ENCODE measurements at regions not wholly inside any gene's neighbourhood (a gene's known extent, or its start where the extent isn't known, plus 50 kb on each side); places are given as distances from the start of the nearest gene placed in this dataset.
"Not testable (repeated sequence)": the region's sequence is repeated elsewhere in the genome, so short reads cannot be mapped to it uniquely, and the experiment has no call there.

DNA sequence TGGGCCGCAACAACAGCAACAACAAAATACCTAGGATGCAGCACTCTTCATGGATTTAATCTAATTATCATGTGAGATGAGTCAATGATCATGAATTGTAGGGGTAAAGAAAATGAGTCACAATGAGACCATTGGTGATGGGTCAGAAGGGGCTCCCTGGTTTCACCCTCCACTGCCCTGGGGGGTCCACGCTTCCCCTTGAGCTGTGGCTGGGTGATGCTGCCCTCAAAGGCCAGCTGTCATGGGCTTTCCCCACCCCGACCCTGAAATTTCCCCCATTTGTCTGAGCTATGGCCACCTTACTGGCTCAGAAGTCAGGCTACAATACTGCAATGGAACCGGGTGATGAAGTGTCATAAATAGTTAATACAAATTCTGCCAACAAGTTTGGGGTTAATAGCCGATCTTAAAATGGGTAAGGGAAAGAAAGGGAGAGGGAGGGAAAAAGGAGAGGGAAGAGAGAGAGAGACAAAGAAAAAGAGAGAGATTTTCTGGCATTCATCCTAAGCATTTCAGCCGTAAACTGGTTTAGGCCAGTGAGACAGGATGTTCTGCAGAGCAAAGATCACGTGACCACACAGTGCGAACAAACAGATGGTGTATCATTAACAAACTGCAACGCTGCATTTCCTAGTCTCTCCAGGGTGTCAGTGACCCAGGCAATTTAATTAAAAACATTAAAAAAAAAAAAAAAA, 143.4 kb upstream of the ERRFI1 start:
- no peak for DNase-seq (ENCODE audit: low read depth, low spot score)

DNA sequence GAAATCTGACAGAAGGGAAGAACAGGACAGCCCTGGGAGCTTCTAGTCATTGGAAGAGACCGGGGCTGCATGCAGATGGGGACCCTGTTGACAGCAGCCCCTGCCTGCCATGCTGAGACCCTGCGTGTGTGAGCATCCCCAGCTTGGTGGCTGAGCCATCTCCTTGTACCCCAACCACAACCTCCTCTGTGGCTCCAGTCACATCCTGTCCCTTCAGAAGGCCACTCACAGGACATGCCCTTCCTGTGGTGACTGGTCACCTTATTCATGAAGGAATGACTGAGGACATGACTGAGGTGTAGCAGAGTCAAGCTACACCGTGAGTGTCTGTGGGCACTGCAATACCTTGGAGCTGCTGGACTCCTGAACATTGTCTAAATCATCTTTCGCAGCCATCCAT, 141.8 kb upstream of the ERRFI1 start:
- no peak for DNase-seq (ENCODE audit: low read depth, low spot score)

DNA sequence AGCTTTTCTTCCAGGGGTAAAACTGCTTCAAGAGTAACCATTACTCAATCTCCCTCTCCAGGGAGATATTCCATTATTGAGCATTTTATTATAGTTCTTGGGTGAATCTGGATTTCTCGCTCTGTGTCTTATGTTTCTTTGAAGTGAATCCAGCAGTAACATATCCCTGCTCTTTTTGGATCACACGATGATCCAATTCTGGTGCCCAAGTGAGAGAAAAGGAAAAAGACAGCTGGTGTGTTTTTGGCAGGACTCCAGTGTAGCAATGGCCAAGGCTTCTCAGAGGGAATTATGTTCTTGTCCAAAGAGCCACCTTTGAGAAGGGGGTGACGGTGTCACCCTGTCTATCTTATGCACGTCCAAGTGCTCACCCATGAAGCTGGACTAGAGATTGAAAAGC, 140.3 kb upstream of the ERRFI1 start:
- no peak for DNase-seq (ENCODE audit: low read depth, low spot score)

DNA sequence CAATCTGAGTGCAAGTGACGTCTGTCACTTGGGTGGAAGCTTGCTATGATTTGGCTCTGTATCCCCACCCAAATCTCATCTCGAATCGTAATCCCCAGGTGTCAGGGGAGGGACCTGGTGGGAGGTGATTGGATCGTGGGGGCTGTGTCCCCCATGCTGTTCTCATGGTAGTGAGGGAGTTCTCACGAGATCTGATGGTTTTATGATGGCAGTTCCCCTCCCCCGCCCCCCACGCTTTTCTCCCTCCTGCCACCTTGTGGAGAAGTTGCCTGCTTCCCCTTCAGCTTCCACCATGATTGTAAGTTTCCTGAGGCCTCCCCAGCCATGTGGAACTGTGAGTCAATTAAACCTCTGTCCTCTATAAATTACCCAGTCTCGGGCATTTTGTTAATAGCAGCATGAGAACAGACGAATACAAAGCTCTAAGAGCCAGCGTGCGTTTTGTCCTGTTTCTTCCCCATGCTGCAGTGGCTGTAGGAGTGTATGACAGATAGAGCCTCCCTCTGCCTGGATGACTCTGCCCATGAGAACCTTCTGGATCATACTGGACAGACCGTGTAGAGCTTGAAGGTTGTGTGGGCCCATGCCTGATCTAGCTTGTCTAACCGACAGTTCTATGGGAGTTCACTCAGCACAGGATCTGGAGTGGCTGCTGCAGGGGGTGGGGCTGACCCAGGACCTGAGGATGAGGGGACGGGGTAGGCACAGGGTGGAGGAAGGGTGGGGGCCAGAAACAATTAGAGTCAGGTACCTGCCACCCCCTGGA, 139.7 kb upstream of the ERRFI1 start:
- no peak for DNase-seq (ENCODE audit: low read depth, low spot score)

DNA sequence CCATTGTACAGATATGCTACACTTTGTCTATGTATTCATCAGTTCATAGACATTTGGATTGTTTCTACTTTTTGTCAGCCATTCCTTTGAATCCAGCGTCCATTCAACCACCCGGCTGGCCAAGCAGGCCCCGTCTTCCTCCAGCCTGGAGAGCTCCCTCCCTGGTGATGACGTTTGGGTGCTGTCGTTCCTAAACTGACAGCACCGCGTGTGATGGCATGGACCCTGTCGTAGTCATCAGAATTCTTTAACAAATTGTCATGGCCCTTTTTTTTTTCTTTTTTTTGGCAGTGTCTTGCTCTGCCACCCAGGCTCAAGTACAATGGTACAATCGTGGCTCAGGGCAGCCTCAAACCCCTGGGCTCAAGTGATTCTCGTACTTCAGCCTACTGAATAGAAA, 138.6 kb upstream of the ERRFI1 start:
- DNase-seq (ENCODE audit: low read depth, low spot score), result no peak

DNA sequence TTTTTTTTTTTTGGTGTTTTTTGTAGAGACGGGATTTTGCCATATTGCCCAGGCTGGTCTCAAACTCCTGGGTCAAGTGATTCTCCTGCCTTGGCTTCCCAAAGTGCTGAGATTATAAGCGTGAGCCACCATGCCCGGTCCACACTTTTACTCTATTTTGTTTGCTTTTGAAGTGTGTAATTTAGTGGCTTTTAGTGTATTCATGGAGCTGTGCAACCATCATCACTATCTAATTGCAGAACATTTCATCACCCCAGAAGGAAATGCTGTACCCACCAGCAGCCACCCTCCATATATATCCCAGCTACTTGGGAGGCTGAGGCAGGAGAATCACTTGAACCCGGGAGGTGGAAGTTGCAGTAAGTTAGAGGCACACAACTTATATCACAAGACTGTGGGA, 136.9 kb upstream of the ERRFI1 start:
- no peak for DNase-seq (ENCODE audit: low read depth, low spot score)

DNA sequence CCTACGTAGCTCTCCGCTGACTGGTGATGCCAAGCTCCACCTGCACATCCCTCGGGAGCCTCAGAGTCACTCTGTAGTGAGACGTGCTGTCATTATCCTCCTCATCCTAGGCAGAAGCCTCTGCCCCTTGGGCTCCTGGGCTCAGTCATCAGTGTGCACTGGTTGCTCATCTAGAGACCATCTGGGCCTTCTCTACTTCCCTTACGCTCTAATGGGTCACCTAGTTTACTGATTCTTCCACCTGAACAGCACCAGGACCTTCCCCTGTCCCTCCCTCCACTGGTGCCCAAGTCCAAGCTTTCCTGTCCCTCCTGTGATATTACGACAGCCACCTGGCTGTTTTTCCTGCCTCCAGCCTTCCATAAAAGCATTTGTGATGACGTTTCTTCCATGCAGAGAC, 136.1 kb upstream of the ERRFI1 start:
- no peak for DNase-seq (ENCODE audit: low read depth, low spot score)

DNA sequence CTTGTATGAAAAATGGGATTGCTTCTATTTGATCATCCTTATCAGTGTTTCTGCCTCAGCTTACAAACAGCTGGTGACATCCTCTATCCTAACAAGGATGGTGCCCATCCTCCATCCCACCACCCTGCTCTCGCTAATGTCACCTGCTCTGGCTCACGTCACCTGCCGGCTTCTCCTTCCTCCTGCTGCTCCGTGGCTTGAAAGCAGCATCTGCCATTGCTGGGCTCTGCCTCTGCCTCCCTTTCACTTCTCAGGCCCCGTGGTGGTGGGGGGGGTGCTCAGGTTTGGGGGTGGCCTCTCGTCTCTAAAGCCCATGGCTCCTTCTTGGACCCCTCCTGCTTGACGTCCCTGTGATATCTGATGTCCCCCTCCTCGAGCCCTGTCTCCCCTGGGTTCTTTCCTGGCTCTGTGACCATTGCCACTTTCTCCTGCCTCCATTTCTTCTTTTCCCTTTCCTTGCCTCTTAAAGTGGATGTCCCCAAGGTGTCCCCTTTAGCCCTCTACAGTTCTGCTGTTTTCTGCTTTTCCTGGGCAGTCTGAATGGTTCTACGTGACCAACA, 135.5 kb upstream of the ERRFI1 start:
- DNase-seq (ENCODE audit: low read depth, low spot score), result no peak

DNA sequence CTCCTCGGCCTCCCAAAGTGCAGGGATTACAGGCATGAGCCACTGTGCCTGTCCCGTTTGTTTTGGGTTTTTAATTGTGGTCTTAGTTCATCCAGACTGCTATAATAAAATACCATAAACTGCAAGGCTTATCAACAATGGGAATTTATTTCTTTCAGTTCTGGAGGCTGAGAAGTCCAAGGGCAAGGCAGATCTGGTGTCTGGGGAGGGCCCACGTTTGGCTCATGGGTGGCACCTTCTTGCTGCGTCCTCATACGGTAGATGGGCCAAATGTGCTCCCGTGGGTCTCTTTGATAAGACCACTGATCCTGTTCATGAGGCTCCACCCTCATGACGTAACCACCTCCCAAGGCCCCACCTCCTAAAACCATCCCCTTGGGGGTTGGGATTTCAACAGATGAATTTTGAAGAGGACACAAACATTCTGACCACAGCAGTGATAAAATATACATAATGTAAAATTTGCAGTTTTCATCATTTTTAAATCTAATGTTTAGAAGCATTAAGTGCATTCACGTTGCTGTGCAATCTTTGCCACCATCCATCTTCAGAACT, 133.4 kb upstream of the ERRFI1 start:
- DNase-seq (ENCODE audit: low read depth, low spot score), result no peak

DNA sequence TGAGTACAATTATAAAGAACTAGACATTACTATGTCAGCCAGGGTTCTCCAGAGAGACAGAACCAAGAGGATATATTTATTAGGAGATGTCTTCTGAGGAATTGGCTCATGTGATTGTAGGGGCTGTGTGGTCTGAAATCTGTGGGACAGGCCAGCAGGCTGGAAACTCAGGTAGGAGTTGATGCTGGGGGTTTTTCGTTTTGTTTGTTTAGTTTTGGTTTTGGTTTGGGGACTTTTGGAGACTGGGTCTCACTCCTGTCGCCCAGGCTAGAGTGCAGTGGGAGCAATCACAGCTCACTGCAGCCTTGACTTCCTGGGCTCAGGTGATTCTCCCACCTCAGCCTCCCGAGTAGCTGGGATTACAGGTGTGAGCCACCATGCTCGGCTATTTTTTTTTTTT, 132.9 kb upstream of the ERRFI1 start:
- DNase-seq (ENCODE audit: low read depth, low spot score), result no peak

DNA sequence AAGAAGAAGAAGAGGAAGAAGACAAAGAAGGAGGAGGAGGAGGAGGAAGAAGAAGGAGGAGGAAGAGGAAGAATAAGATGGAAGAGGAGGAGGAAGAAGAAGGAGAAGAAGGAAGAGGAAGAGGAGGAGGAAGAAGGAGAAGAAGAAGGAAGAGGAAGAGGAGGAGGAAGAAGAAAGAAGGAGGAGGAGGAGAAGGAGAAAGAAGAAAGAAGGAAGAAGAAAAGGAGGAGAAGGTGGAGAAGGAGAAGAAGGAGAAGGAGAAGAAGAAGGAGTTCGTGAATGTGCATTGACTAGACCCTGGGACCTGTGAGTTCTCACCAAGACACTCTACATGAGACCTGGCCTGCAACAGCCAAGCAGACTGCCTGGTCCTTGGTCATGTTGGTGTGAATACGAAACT, 131.7 kb upstream of the ERRFI1 start:
- no peak for DNase-seq (ENCODE audit: low read depth, low spot score)

DNA sequence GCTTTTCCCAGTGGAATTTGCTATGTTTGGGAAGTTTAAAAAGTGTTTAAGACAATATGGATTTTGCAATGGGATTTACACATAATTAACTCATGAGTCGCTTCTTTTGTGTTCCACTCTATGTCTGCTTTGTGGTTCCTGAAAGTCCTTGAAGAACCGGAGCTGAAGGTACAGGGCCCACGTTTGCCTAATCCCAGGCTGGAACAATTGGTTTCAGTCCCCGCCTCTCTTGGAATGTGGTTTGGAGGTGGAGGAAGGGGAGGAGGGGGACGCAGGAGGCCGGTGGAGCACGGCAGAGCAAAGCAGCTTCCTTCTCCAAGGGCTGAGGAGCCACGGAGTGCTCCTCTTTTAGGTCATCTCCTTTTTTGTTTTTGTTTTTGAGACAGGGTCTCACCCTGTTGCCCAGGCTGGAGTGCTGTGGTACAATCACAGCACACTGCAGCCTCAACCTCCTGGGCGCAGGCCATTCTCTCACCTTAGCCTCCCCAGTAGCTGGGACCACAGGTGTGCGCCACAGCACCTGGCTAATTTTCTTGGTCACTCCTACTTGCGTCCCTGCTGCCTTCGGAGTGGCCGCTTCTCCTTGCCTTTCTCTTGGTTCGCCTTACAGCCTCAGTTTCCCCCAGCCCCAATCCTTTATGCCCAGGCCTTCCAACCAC, 129.5 kb upstream of the ERRFI1 start:
- DNase-seq (ENCODE audit: low read depth, low spot score), result no peak

DNA sequence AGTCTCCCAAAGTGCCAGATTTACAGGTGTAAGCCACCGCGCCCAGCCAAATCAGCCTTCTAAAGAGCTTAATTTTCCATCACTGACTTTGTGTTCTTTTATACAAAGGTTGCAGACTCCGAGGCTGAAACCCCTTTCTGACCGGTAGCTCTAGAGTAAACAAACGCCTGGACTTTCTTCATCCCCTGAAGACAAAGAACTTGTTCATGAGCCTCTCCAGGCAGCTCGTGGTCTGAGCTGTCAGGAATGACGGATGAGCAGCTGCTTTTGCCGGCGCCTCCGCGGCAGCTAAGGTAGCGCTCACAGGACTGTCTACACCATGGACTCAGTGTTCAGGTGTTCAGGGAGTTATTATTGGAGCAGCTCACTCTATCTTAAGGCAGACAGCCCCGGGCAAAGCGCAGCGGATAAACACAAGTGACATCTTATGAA, 128.5 kb upstream of the ERRFI1 start:
- no peak for DNase-seq (ENCODE audit: low read depth, low spot score)

DNA sequence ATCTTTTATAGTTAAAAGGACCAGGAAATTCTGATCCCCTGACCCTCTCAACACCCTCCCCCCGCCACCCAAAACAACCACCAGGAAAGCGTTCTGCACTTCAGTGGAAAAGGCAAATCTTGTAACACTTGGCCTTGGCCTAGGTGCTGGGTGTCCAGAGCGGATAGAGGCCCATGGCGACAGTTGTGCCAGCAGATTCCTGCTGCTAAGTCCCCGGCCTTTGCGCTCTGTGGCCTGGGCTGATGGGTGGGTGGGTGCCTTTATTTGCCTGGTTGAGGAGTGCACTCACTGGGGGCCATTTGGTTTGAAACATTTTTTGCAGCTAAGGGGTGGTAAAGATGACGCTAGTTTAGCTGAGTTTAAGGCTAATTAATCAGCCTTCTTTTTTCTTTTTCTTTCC, 127.9 kb upstream of the ERRFI1 start:
- DNase-seq (ENCODE audit: low read depth, low spot score), result no peak

DNA sequence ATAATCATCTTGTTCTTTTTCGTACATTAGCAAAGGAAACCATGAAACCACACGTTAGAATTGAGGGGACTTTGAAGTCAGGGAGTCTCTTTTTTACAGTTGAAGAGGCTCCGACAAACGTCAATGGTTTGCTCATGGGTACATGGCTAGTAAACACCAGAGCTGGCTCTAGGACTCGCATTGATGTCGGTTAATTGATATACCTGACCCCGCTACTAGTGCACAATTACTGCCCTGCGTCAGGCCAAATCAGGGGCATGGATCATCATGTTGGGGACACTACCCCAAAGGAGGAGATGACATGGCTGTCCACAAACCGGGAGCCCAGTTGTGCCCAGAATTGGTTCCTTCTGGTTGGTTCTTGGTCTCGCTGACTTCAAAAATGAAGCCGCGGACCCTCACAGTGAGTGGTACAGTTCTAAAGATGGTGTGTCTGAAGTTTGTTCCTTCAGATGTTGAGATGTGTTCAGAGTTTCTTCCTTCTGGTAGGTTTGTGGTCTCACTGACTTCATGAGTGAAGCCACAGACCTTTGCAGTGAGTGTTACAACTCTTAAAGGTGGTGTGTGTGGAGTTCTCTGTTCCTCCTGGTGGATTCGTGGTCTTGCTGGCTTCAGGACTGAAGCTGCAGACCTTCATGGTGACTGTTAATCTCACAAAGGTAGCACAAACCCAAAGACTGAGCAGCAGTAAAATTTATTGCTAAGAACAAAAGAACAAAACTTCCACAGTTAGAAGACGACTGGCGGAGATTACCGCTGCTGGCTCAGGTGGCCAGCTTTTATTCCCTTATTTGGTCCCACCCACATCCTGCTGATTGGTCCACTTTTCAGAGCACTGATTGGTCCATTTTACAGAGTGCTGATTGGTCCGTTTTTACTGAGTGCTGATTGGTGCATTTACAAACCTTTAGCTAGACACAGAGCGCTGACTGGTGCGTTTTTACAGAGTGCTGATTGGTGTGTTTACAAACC, 126.9 kb upstream of the ERRFI1 start:
- DNase-seq (ENCODE audit: low read depth, low spot score), result no peak

DNA sequence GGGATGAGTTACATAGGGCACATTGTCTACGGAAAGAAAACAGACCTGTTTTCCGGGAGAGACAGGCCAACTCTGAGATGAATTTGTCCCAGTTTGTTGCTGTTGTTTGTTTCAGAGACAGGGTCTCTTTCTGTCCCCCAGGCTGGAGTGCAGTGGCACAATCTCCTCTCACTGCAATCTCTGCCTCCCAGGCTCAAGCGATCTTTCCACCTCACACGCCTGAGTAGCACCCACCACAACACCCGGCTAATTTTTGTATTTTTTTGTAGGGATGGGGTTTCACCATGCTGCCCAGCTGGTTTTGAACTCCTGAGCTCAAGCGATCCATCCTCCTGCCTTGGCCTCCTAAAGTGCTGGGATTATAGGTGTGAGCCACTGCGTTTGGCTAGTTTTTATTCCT, 125.5 kb upstream of the ERRFI1 start:
- DNase-seq (ENCODE audit: low read depth, low spot score), result no peak

DNA sequence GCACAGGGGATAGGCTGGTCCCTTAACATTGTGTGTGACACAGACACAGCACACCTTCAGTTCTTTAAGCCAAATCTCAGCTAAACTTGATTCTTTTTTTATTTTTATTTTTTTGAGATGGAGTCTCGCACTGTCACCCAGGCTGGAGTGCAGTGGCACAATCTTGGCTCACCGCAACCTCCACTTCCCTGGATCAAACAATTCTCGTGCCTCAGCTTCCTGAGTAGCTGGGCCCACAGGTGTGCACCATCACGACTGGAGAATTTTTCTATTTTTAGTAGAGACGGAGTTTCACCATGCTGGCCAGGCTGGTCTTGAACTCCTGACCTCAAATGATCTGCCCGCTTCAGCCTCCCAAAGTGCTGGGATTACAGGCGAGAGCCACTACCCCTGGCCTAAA, 123.6 kb upstream of the ERRFI1 start:
- DNase-seq (ENCODE audit: low read depth, low spot score), result not testable (repeated sequence)

DNA sequence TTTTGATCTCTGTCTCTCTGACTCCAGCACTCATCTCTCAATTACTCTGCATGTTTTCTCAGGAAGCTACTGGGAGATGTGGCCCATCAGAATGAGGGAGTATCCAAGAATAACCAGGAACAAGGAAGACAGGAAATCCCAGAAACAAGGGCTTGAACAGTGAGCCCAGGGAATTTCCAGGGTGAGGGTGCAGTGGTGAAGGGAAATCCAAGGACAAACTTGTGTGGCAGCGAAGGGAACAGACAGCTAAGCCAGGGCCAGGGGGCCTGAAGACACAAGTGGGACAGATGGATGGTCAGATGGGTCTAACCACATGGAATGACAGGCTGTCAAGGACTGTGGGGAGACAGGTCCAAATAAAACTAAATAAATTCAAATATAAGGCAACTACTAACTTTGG, 121.8 kb upstream of the ERRFI1 start:
- DNase-seq (ENCODE audit: low read depth, low spot score), result no peak

DNA sequence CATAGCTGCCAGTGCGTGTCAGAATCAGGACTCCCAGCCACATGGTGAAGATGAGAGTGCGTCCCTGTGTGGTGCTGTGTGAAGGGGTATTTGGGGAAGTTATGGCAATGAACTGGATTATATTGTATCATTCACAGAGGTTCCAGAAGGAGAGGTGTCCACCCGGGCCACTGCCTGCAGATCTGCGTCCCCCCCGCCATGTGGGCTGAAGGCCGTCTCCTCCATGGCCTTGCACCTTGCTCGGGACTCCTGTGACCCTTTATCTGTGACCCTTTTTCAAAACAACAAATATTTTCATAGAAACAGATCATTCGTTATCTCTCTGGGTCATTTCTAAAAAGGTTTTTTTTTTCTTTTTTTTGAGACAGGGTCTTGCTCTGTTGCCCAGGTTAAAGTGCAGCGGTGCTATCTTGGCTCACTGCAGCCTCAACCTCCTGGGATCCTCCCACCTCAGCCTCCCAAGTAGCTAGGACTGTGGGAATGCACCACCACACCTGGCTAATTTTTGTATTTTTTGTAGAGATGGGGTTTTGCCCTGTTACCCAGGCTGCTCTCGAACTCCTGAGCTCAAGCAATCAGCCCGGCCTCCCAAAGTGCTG, 120.2 kb upstream of the ERRFI1 start:
- no peak for DNase-seq (ENCODE audit: low read depth, low spot score)

DNA sequence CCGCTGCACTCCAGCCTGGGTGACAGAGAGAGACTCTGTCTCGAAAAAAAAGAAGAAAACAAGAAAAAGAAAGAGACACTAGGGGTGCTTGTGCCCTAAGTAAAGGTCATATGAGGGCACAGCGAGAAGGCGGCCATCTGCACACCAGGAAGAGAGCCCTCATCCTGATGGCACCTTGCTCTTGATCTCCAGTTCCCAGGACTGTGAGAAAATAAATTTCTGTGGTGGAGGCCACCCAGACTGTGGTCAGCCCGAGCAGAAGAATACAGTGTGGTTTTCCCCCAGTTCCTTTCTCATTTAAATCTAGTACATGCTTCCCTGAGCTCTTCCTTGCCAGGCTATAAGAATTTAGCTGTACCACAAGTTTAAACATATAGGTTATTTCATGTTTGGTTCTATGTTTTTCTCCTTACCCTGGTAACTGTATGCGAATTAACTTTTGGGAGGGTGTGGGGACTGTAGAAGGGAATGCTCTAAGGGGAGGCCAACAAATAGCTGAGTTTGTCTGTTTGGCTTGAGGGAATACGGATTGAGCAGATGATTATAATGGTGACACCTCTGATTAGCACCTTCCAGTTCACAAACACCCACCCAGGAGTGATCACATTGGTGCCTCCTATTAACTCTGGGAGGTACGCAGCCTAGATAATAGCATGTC, 119.6 kb upstream of the ERRFI1 start:
- DNase-seq (ENCODE audit: low read depth, low spot score), result no peak

Data from brain pericyte (primary cell).